ENCODE measurements at regions not wholly inside any gene's neighbourhood (a gene's known extent, or its start where the extent isn't known, plus 50 kb on each side); places are given as distances from the start of the nearest gene placed in this dataset.
"Not testable (repeated sequence)": the region's sequence is repeated elsewhere in the genome, so short reads cannot be mapped to it uniquely, and the experiment has no call there.

GRCh38 chr1:183620-184335, 267.7 kb downstream of the OR4F29 start:
- not testable (repeated sequence) for TF ChIP-seq CTCF (IDR thresholded peaks at IDR 0.05 in 2 of 3, conservative IDR thresholded peaks at IDR 0.05 in 1 of 3; ENCODE audit: borderline replicate concordance in 1 of 3, insufficient read depth in 1 of 3, low read depth in 2 of 3, low read length in 2 of 3); RAD21 (IDR thresholded peaks at IDR 0.05; ENCODE audit: low read depth); REST (IDR thresholded peaks at IDR 0.05; ENCODE audit: low read depth); POLR2A (IDR thresholded peaks at IDR 0.05; ENCODE audit: borderline replicate concordance, extremely low read depth, insufficient read depth, insufficient read length); FOSL1 (IDR thresholded peaks at IDR 0.05; ENCODE audit: low read depth); POLR2AphosphoS5 (IDR thresholded peaks at IDR 0.05; ENCODE audit: low read depth, low read length); TCF7L2 (IDR thresholded peaks at IDR 0.05; ENCODE audit: borderline replicate concordance, extremely low read depth, insufficient read depth, insufficient read length); ATF3 (IDR thresholded peaks at IDR 0.05)
- TF ChIP-seq, protein P1, sequence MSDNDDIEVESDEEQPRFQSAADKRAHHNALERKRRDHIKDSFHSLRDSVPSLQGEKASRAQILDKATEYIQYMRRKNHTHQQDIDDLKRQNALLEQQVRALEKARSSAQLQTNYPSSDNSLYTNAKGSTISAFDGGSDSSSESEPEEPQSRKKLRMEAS (IDR thresholded peaks at IDR 0.05) = not testable (repeated sequence)

All from HCT116 (cell line).